ENCODE measurements at regions not wholly inside any gene's neighbourhood (a gene's known extent, or its start where the extent isn't known, plus 50 kb on each side); places are given as distances from the start of the nearest gene placed in this dataset.

DNA sequence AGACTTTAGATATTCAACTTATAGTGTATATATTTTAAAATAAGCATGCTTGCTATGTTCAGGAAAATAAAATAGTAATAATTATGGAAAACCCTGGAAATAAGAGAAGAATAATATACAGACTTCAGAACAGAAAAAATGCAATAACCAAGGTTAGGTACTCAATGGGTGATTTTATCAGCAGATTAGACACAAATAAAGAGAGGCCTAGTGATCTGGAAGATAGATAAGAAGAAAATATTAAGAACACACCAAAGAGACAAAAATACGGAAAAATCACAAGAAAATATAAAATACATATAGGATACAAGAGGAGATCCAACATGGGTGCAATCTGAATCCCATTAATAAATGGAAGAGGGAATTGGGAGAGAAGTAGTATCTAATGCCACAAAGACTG is 1348.5 kb upstream of the WWC1 start (continued):
- TF ChIP-seq TEAD4 (CRISPR knock-in tag; IDR thresholded peaks at IDR 0.05), result no peak
- TF ChIP-seq, protein P1, sequence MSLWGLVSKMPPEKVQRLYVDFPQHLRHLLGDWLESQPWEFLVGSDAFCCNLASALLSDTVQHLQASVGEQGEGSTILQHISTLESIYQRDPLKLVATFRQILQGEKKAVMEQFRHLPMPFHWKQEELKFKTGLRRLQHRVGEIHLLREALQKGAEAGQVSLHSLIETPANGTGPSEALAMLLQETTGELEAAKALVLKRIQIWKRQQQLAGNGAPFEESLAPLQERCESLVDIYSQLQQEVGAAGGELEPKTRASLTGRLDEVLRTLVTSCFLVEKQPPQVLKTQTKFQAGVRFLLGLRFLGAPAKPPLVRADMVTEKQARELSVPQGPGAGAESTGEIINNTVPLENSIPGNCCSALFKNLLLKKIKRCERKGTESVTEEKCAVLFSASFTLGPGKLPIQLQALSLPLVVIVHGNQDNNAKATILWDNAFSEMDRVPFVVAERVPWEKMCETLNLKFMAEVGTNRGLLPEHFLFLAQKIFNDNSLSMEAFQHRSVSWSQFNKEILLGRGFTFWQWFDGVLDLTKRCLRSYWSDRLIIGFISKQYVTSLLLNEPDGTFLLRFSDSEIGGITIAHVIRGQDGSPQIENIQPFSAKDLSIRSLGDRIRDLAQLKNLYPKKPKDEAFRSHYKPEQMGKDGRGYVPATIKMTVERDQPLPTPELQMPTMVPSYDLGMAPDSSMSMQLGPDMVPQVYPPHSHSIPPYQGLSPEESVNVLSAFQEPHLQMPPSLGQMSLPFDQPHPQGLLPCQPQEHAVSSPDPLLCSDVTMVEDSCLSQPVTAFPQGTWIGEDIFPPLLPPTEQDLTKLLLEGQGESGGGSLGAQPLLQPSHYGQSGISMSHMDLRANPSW (CRISPR knock-in tag; conservative IDR thresholded peaks at IDR 0.05; ENCODE audit: low read depth), result no peak
- no peak for TF ChIP-seq FOXP1 (CRISPR knock-in tag; IDR thresholded peaks at IDR 0.05; ENCODE audit: borderline replicate concordance)
- no peak for TF ChIP-seq ZNF671 (CRISPR knock-in tag; IDR thresholded peaks at IDR 0.05)
- TF ChIP-seq, protein P2, sequence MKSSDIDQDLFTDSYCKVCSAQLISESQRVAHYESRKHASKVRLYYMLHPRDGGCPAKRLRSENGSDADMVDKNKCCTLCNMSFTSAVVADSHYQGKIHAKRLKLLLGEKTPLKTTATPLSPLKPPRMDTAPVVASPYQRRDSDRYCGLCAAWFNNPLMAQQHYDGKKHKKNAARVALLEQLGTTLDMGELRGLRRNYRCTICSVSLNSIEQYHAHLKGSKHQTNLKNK (CRISPR knock-in tag; IDR thresholded peaks at IDR 0.05), result no peak
- no peak for TF ChIP-seq MLX (CRISPR knock-in tag; IDR thresholded peaks at IDR 0.05)
- no peak for TF ChIP-seq NR3C1 (CRISPR knock-in tag; conservative IDR thresholded peaks at IDR 0.05; ENCODE audit: low read depth)
- TF ChIP-seq JUN (CRISPR knock-in tag; IDR thresholded peaks at IDR 0.05), result no peak

DNA sequence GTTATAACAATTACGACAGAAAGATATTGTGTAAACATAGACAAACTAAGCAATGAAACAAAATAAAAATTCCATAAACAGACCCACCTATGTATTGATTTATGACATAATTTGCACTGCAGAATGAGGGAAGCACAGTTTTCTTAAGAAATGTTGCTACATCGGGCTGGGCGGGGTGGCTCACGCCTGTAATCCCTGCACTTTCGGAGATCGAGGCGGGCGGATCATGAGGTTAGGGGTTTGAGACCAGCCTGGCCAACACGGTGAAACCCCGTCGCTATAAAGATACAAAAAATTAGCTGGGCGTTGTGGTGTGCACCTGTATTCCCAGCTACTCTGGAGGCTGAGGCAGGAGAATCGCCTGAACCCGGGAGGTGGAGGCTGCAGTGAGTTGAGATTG is 1344.4 kb upstream of the WWC1 start:
- no peak overlapping the region for H3K4me3 Mint-ChIP-seq
- peaks cover 2% of the 10 kb centered on the region for H3K4me1 Mint-ChIP-seq
- TF ChIP-seq ZNF121 (CRISPR knock-in tag; IDR thresholded peaks at IDR 0.05) (no peak), CREB1 (CRISPR knock-in tag; IDR thresholded peaks at IDR 0.05) (no peak), PRDM15 (CRISPR knock-in tag; IDR thresholded peaks at IDR 0.05) (no peak), ZNF317 (CRISPR knock-in tag; IDR thresholded peaks at IDR 0.05; ENCODE audit: borderline replicate concordance, low read depth) (no peak), MYBL2 (CRISPR knock-in tag; IDR thresholded peaks at IDR 0.05) (no peak), ZNF232 (CRISPR knock-in tag; IDR thresholded peaks at IDR 0.05) (no peak), ZNF263 (CRISPR knock-in tag; IDR thresholded peaks at IDR 0.05; ENCODE audit: low read depth) (no peak)
- TF ChIP-seq, protein P3, sequence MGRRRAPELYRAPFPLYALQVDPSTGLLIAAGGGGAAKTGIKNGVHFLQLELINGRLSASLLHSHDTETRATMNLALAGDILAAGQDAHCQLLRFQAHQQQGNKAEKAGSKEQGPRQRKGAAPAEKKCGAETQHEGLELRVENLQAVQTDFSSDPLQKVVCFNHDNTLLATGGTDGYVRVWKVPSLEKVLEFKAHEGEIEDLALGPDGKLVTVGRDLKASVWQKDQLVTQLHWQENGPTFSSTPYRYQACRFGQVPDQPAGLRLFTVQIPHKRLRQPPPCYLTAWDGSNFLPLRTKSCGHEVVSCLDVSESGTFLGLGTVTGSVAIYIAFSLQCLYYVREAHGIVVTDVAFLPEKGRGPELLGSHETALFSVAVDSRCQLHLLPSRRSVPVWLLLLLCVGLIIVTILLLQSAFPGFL (CRISPR knock-in tag; IDR thresholded peaks at IDR 0.05; ENCODE audit: borderline replicate concordance), result no peak
- TF ChIP-seq, protein P4, sequence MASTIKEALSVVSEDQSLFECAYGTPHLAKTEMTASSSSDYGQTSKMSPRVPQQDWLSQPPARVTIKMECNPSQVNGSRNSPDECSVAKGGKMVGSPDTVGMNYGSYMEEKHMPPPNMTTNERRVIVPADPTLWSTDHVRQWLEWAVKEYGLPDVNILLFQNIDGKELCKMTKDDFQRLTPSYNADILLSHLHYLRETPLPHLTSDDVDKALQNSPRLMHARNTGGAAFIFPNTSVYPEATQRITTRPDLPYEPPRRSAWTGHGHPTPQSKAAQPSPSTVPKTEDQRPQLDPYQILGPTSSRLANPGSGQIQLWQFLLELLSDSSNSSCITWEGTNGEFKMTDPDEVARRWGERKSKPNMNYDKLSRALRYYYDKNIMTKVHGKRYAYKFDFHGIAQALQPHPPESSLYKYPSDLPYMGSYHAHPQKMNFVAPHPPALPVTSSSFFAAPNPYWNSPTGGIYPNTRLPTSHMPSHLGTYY (CRISPR knock-in tag; IDR thresholded peaks at IDR 0.05), result no peak
- TF ChIP-seq, protein P5, sequence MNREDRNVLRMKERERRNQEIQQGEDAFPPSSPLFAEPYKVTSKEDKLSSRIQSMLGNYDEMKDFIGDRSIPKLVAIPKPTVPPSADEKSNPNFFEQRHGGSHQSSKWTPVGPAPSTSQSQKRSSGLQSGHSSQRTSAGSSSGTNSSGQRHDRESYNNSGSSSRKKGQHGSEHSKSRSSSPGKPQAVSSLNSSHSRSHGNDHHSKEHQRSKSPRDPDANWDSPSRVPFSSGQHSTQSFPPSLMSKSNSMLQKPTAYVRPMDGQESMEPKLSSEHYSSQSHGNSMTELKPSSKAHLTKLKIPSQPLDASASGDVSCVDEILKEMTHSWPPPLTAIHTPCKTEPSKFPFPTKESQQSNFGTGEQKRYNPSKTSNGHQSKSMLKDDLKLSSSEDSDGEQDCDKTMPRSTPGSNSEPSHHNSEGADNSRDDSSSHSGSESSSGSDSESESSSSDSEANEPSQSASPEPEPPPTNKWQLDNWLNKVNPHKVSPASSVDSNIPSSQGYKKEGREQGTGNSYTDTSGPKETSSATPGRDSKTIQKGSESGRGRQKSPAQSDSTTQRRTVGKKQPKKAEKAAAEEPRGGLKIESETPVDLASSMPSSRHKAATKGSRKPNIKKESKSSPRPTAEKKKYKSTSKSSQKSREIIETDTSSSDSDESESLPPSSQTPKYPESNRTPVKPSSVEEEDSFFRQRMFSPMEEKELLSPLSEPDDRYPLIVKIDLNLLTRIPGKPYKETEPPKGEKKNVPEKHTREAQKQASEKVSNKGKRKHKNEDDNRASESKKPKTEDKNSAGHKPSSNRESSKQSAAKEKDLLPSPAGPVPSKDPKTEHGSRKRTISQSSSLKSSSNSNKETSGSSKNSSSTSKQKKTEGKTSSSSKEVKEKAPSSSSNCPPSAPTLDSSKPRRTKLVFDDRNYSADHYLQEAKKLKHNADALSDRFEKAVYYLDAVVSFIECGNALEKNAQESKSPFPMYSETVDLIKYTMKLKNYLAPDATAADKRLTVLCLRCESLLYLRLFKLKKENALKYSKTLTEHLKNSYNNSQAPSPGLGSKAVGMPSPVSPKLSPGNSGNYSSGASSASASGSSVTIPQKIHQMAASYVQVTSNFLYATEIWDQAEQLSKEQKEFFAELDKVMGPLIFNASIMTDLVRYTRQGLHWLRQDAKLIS (CRISPR knock-in tag; IDR thresholded peaks at IDR 0.05; ENCODE audit: borderline replicate concordance), result no peak
- ChIA-PET CTCF (no interaction called here), POLR2A (no interaction called here)
- no peaks in the 10 kb centered on the region for H3K27me3 Mint-ChIP-seq (ENCODE audit: low read depth)
- no peak overlapping the region for H3K27ac Mint-ChIP-seq
- peaks cover 12% of the 10 kb centered on the region for H3K9me3 Mint-ChIP-seq
- ATAC-seq (no peak), DNase-seq (ENCODE audit: low spot score) (no peak)
- peaks cover 5% of the 10 kb centered on the region for H3K36me3 Mint-ChIP-seq
